AG08396 (cell line): ENCODE measurements at regions not wholly inside any gene's neighbourhood (a gene's known extent, or its start where the extent isn't known, plus 50 kb on each side); places are given as distances from the start of the nearest gene placed in this dataset.
"Not testable (repeated sequence)": the region's sequence is repeated elsewhere in the genome, so short reads cannot be mapped to it uniquely, and the experiment has no call there.

Experiments
- DNase-seq: peaks from one replicate; pipeline ENCODE4 v3.0.0; 2012; ENCODE audit warnings: low spot score, mixed read lengths

DNA sequence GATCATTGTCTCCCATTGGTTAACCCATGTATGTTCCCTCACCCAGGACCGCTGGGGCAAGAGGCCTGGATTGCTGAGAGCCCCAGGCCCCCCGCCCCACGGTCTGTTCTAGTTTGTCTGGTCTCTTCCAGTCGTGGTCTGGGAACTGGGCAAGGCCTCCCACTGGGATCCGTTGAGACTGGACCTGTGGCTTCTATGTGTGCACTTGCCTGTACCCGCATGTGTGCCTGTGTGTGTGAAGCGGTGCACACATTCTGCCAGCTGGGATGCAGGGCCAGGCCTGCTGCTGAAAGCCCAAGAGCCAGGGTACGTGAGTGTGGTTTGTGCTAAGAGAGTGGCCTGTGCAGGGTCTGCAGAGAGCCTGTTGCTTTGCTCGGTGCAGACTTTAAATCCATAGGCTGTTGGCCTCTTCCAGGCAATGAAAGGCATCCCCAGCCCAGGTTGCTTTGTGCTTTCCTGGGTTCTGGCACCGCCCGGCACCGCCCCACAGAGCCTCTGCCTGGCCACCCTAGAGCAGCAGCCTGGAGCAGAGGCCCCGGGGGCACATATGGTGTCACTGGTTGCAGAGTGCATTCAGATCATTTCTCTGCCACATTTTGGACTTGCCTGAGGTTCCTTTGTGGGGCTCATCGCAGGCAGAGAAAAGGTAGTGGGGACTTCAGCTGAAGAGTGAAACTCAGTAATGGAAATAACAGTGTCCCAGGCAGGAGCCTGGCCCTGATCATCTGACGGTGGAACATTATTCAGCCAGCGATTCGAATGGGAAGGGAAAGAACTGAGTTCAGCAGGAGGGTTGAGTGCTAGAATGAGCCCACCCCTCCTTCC, 215.5 kb downstream of the GLRX3 start:
- DNase-seq, result no peak

DNA sequence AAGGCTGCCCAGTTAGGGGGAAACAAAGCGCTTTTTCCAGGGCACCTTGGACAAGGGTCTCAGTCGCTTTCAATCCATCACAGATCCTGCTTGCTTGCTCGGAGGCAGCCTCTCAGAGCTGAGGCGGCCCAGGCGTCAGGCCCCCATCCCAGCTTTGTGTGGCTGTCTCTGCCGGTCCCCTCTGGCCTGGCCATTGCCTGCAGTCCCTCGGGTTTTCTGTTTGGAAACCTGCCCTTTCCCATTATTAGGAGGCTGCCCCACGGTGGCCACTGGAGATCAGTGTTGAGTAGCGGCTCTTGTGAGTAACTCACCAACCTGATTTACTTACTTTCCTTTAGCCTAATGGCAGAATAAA, 216.1 kb downstream of the GLRX3 start:
- no peak for DNase-seq

DNA sequence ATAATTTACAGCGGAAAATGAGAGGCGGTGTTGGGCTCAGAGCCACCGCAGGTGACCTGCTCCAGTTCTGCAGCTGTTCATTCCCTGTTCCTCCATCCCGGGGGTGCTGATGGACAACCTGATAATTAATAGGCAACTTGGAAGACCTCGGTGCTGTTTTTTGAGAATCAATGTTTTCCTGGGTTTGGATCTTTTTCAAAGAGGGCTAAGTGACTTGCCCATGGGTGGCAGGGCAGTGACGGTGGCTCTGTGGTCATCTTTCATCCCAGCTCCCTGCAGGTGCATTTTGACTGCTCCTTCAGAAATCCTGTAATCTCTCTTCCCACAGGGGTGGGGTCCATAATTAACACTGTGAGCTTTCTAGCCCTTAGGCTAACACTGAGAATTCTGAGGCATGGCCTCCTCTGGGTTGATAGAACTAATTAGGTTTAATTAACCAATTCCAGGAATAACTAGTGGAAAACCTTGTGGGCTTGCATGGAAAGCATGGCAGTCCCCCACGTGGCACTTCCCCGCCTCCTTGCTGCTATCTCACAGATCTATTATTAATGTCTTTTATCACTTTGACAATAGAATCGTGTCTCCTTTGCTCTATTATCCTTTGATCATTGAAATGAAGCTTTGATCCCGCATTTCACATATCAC, 217.9 kb downstream of the GLRX3 start:
- DNase-seq, result no peak

DNA sequence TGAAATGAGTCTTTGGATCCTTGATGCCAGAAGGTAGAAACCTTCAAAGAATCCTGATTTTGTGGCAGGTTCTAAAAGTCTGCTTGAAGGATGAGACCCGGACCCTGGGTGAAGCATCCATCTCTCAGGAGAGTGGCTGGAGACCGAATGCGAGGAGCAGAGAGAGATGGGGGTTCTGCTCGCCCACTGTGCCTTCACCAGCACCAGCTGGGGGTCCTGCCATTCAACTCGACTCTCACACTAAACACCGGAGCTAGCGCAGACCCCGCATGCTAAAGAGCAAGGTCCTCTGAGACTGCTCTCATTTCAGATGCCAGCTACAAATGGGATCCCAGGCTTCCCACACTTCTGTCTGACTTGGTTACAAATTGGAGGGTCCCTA, 218.4 kb downstream of the GLRX3 start:
- no peak for DNase-seq

DNA sequence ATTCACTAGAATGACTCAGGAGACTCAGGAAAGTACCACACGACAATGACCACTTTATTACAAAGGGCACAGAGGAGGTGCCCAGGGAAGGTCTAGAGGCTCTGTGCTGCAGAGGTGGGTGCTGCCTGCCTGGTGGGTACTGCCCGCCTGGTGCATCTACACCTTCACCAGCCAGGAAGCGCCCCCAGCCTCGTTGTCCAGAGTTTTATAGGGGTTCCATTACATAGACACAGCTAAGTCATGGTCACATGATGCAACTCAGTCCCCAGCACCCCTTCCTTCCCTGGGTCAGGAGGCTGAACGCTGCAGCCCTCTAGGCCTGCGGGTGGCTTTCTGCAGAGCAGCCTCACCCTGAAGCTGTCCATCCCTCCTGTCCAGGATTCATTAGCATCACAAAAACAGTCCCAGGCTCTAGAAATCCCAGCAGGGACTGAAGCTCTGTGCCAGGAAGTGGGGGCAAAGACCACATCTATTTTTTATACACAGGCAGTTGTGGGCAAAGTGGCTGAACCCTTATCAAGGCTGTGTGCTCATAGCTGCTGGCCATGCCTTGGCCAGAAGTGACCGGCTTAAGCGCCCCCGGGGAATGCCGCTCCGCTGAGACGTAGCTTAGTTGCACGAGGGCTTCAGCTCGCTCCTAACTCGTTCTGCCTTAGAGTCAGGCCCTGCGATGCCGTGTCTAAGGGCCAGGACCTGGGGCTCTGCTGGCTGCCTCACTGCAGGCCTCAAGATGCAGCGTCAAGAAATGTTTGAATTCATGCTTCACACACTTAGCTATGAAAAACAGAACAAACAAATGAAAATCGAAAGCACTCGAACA, 219.0 kb downstream of the GLRX3 start:
- no peak for DNase-seq

DNA sequence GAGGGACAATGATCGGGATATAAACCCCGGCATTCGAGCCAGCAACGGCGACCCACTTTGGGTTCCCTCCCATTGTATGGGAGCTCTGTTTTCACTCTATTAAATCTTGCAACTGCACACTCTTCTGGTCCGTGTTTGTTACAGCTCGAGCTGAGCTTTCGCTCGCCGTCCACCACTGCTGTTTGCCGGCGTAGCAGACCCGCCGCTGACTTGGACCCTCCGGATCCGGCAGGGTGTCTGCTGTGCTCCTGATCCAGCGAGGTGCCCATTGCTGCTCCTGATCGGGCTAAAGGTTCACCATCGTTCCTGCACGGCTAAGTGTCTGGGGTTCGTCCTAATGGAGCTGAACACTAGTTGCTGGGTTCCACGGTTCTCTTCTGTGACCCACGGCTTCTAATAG, 220.2 kb downstream of the GLRX3 start:
- not testable (repeated sequence) for DNase-seq

DNA sequence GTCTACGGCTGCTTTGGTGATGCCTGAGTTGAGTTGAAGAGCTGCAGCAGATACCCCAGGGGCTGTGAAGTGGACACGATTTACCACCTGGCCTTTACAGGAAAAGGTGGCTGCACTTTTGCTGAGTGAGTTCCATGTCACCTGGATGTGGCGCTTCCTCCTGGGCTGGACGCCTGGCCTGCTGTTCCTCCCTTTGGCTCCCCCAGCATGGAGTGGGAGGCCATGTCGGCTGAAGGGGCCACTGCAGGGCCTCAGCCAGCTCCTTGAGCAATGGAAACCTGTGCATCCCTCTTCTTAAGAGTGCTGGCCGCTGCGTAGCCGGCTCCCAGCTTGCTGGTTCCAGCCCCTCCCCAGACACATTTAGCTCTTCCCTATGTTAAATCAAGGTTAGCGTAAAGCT, 221.0 kb downstream of the GLRX3 start:
- DNase-seq, result no peak

DNA sequence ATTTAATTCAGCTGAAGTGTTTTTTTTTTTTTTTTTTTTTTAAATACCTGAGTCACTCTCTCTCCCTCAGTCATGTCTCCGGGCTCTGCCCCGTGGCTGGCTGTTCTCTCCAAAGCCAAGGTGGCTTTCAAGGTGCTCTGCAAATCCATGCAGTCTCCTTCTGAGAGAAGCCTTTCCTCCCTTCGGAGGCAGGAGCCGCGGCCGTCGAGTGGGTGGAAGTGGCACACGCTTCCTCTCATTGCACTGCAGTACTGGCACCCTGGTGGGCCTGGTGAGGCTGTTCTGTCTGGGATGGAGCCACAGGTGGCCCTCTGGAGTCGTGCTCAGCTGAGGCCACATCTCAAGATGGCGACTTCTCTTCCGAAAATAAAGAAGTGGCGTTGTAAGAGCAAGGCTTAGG, 221.8 kb downstream of the GLRX3 start:
- DNase-seq, result no peak

DNA sequence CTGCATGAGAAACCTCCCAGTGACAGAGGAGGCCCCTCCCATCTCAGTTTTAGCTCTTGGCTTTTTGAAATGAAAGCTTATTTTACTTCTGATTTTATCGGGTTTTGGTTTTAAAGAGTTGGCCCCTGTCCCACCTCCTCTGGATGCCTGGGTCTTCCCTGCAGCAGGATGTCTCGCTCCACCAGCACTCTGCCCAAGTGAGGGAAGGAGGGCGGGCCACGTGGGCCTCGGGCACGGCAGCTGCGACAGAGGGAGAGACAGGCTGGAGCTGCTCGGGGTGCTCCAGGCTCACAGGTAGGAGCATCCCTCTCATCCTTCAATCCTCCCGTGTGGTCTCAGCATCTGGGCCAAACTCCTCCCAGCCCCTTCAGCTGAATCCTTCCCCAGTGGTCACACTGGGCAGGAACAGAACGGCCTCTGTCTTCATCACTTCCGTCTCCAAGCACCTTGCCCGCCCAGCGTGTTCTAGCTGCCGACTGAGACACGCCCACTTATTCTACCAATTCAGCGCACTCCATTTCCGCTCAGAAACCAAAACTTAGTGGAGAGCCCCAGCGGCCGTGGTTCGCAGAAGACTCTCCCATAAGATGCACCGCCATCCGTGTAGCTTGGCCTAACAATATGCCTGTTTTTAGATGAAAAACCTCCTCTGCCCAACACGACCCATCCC, 222.9 kb downstream of the GLRX3 start:
- DNase-seq, result no peak

DNA sequence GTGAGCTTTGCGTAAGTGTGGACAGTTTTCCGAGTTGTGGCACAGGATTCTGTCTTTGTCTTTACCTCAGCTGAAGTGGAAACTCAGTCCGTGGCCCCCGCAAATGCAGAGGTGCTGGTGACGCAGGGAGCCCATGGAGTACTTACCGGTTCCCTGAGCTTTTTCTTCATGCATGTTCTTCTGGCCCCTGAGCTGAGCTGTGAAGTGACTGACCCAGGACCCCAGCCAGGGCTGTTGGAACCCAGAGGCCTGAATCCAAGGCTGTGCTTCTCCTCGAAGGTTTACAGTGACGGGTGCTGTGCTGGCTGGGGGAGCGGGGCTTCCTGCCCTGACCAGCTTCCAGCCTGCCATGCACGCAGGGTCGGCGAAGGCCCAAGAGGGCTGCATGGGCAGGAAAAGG, 223.5 kb downstream of the GLRX3 start:
- no peak for DNase-seq

DNA sequence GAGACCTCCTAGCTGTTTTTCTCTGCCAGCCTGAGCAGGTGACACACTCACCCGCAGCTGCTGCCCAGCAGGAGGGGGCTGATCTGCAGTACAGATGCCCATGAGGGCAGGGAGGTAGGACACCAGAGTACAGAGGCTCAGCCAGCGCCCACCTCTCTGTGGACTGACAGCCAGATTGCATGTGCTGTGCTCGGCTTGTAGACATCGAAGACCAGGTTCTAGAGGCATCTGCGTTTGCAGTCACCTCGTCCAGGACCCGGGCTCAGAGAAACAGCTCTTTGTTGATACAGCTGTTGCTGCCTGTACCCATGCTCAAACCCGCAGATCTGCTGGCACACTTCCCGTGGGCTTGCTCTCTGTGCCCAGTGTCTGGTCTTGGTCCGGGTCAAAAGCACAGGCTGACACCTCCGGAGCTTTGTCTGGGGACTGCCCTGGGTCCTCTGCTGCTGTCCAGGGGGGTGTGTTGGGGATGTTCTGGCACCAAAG, 224.7 kb downstream of the GLRX3 start:
- no peak for DNase-seq

DNA sequence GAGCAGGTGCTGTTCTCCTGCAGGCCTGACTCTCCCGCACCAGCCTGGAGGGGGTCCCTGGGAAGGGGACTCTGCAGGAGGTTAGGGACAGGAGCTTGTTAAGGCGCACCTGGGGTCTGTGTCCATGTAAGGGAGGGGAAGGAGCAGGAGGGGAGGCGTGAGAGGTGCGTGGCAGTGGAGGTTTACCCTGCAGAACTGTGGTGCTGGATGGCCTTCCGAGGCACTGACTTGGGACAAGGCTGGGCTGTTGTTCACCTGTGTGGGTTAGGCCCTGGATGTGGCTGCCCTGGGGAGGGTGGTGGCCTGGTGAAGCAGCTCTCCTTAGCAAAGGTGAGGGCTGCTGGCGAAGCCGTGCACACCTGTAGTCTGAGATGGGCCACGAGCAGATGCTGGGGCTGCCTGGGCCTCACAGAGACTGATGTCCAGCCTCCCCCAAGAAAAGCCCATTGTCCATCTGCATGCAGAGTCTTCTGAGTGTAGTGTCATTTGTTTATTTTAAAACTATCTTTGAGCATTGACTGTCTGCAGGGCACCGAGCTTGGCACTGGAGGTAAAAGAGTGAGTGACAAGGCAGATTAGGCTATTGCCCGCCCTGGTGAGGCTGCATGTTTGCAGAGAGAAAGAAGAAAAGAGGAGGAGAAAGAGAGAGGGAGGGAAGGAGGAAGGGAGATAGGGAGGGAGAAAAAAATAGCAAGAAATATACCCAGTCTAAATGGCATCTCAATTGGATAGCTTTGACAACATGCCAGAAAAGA, 225.3 kb downstream of the GLRX3 start:
- DNase-seq, result no peak

DNA sequence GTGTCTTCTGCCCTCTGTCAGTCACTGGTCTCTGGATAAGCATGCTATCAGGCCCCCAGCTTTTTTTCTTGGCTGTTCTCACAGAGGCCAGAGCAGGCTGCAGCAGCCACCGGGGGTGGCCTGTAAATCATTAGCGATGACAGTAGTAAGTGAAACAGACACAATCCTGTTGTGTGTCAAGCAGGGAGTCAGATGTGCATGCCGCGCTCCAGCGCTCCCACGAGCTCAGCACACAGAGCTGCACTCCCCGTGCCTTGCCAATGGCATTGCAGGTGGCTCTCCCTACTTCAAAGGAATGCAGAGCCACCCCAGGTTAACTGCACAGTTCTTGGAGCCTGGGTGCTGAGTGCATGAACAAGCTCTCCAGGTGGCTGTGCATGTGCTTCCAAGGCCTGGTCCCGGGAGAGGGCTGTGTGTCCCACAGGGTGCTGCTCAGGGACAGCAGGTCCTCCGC, 226.1 kb downstream of the GLRX3 start:
- DNase-seq, result no peak

DNA sequence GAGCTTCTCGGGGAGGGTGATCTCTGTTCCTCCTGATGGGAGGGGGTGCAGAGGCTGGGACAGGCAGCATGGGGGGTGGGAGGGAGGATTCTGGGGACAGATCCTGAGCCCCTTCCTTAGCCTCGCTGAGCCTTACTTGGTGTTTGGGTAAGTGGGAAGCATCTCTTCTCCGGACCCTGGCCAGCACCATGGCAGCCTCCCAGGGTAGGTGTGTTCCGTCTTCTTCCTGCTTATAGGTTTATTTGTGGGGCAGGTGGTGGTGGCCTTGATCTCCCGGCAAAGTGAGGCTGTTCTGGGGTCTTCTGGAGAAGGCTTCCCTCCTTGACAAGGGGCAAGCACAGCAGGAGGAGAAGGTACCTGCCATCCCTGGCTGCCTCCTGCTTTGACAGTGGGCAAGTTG, 226.9 kb downstream of the GLRX3 start:
- DNase-seq, result no peak

DNA sequence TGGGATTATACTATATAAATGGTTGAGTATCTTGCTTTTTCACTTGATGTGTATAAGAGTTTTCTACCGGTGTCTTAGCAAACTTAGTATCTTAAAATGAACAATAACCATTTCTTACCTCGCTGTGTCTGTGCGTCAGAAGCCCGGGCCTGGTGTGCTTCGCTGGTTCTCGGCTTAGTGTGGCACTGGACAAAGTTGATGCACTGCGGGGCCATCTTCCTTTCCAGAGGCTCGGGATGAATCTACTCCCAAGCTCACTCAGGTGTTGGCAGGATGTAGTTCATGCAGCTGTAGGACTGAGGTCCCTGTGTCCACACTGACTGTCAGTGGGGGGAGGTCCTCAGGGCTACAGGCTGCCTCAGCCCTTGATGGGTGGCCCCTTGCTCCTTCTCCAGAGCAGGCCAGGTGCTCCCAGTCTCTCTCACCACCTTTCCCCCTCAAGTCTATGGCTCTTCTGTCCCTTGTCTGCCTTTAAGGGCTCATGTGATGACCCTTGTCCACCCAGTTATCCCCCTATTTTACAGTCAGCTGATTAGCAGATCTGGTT, 227.8 kb downstream of the GLRX3 start:
- no peak for DNase-seq

DNA sequence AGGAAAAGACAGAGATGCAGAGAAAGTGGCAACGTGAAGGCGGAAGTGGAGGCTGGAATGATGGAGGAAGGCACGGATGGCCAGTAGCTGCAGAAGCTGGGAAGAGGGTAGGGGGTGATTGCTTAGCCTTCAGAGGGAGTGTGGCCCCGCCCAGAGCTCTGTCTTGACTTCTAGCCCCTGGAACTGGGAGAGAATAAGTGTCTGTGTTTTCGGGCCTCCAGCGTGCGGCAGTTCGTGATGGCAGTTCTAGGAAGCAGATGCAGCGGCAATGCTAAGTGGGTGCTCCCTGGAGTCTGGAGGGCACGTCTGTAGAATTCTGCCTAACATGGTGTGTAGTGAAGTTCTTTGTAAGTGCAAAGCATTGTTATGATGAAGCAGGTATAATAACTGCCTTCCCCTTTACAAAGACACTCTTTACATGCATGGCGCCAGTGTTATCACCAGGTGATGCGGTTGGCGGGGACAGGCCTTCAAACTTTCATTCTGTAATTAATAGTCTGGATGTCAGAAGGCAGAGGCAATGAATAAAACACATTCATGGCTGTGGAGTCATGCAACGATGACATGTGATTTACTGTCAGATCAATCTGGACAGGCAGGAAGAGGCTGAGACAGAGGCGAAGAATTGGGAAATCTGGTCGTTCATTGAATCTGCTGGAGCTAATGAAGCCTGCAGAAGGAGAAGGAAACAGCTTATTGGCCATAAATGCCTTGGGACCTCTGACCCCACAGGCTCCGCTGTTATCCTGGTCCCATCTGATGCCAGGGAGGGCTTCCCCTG, 228.6 kb downstream of the GLRX3 start:
- no peak for DNase-seq

DNA sequence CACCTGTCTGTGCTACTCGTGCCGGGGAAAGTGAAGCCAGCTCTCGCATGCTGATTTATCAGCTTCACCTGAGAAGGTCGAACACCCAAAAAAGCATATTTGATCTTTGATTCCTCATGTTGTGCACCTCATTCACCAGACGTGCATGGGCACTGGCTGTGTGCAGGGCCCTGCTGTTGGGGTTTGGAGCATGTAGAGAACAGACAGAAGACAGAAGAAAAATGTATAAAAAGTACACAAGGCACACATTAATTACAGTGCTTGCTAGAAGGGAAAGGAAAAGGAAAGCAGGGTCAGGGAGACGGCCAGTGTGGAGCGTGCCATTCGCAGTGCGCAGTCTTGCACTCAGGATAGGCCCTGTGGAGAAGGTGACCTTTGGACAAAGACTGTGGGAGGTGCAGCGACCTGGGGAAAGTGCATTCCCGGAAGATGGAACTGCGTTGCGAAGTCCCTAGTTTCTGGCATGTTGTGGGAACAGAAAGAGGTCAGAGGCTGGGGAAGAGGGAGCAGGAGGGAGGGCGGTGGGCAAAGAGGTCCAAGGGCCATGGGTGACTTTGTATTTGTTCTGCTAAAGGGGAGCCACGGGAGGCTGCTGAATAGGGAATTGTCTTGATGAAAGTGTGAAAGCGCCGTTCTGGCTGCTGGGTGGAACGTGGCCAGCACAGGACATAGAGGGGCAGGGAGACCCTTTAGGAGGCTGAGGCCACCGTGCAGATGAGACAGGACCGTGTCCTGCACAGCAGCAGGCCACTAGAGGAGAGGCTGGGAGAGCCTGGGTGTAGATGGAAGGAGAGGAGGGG, 232.8 kb downstream of the GLRX3 start:
- no peak for DNase-seq

DNA sequence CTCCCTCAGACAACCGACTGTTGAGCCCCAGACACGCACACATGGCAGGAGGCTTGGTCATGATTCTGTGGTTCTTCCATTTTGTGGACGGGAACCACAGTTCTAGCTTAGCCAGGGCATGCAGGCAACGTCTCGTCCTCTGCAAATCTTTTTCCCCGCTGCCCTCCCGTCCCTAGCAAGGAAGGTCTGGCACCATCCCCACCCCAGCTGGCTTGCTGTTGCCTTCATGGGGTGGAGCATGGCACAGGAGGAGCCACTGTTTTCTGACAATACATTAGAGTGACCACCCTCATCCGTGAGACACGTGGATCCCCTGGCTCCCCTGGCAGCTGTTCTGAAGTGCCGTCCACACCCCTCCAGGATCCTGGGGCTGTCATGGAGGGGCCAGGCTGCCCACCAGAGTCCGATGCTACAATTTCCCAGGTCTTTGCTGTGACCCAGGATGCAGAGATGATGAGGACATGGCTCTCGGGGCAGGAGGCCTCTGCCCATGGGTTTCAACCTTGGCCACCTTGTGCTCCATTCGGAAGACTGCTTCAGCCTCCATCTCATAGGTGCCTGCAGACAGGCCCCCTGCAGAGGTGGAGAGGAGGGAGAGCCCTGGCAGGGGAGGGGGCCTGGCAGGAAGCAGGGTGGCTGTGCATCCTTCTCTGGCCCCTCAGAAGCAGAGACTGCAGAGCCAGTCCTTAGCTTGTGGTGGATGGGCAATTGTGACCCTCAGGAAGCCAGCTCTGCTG, 233.6 kb downstream of the GLRX3 start:
- no peak for DNase-seq

DNA sequence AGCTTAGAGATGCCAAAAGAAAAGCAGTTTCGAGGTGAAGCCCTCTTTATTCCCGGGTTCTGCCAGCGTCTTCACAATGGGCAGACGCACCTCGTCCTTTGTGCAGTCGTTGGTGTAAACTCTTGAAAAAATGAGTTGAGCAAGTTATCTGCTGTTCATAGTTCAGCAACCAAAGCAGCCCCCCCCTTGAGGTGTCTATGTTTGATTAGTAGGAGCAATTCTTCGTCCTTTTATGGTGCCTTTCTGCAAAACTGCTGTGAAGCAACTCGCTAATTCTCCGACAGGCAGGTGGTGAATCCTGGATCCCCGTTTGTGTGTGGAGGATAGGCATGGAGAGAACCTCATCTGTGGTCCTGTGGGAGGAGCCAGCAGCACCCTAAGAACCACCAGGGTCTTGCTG, 234.5 kb downstream of the GLRX3 start:
- no peak for DNase-seq
